Colonic mucosa (tissue), 4 donors: ENCODE measurements at regions not wholly inside any gene's neighbourhood (a gene's known extent, or its start where the extent isn't known, plus 50 kb on each side); places are given as distances from the start of the nearest gene placed in this dataset.
"Not testable (repeated sequence)": the region's sequence is repeated elsewhere in the genome, so short reads cannot be mapped to it uniquely, and the experiment has no call there.

ENCODE experiments used
- DNase-seq: peaks from one replicate; pipeline ENCODE4 v3.0.0-alpha.2; 2020
- H3K27ac ChIP-seq: fragments of 200-600 bp; one replicate; pipeline ENCODE4 v1.8.0; 2021
- H3K27me3 ChIP-seq: fragments of 200-600 bp; one replicate; pipeline ENCODE4 v1.8.0; 2021
- H3K36me3 ChIP-seq: fragments of 200-600 bp; one replicate; pipeline ENCODE4 v1.8.0; 2021
- H3K4me1 ChIP-seq: fragments of 200-600 bp; one replicate; pipeline ENCODE4 v1.8.0; 2021; ENCODE audit warnings: mild to moderate bottlenecking
- H3K4me3 ChIP-seq: fragments of 200-600 bp; one replicate; pipeline ENCODE4 v1.8.0; 2021
- H3K9ac ChIP-seq, 2 donors: one replicate each; pipeline ENCODE4 v1.7.0; 2013; ENCODE audit warnings: control low read depth in 2 of 2, low read depth in 2 of 2, low read length in 2 of 2
- H3K9me3 ChIP-seq: fragments of 200-600 bp; one replicate; pipeline ENCODE4 v1.8.0; 2021
- CTCF ChIP-seq: fragments of 200-600 bp; IDR thresholded peaks from one replicate; pipeline ENCODE4 v1.8.0; 2022; ENCODE audit warnings: antibody characterized with exemption, mild to moderate bottlenecking
- intact Hi-C: fragments of 100-400 bp; cut with DNase I; formaldehyde crosslinking; loops from one replicate; pipeline ENCODE4 v1.14.1; 2022
- donor health status: healthy.
- donor health status: DM: no; HTN: no; CAD: no.
- donor health status: DM: no; HTN: no; CAD: no.

- no peak overlapping the region for H3K9ac ChIP-seq
- no peak overlapping the region for H3K4me3 ChIP-seq
- H3K36me3 ChIP-seq: no peaks in the 10 kb centered on the region
- H3K27me3 ChIP-seq: no peaks in the 10 kb centered on the region
- no peak overlapping the region for H3K27ac ChIP-seq
- no peaks in the 10 kb centered on the region for H3K4me1 ChIP-seq
- intact Hi-C loops: no loop called here
- no peaks in the 10 kb centered on the region for H3K9me3 ChIP-seq
- TF ChIP-seq CTCF: no peak
- no peak for DNase-seq
These were observed 662.4 kb downstream of the DTWD2 start for GRCh38 chr5:118325931-118326330.

- H3K4me3 ChIP-seq, H3K4me1 ChIP-seq, intact Hi-C loops, DNase-seq, H3K9ac ChIP-seq, H3K36me3 ChIP-seq, H3K27ac ChIP-seq, H3K9me3 ChIP-seq, H3K27me3 ChIP-seq: not testable (repeated sequence)
These were observed 664.6 kb downstream of the DTWD2 start for GRCh38 chr5:118323723-118324122.

- Histone ChIP-seq H3K4me1 (no peaks in the 10 kb centered on the region), H3K27me3 (no peaks in the 10 kb centered on the region), H3K9ac (no peak overlapping the region), H3K36me3 (no peaks in the 10 kb centered on the region), H3K27ac (no peak overlapping the region), H3K4me3 (no peak overlapping the region), H3K9me3 (no peaks in the 10 kb centered on the region)
- intact Hi-C loops: no loop called here
- DNase-seq: no peak
- TF ChIP-seq CTCF: no peak
These were observed 667.3 kb downstream of the DTWD2 start for GRCh38 chr5:118321081-118321480.

- no peak overlapping the region for H3K4me3 ChIP-seq
- no peak overlapping the region for H3K9ac ChIP-seq
- no peak for TF ChIP-seq CTCF
- H3K4me1 ChIP-seq: no peaks in the 10 kb centered on the region
- H3K27me3 ChIP-seq: no peaks in the 10 kb centered on the region
- no peaks in the 10 kb centered on the region for H3K36me3 ChIP-seq
- no peak for DNase-seq
- H3K27ac ChIP-seq: no peak overlapping the region
- no peaks in the 10 kb centered on the region for H3K9me3 ChIP-seq
- intact Hi-C loops: no loop called here
These were observed 668.2 kb downstream of the DTWD2 start for GRCh38 chr5:118320121-118320520.

GRCh38 chr5:118314931-118315330 is 673.4 kb downstream of the DTWD2 start:
- no peaks in the 10 kb centered on the region for H3K4me1 ChIP-seq
- intact Hi-C loops: no loop called here
- H3K9me3 ChIP-seq: no peaks in the 10 kb centered on the region

More at GRCh38 chr5:118314931-118315330, 673.4 kb downstream of the DTWD2 start:
- Histone ChIP-seq H3K36me3 (no peaks in the 10 kb centered on the region), H3K27ac (no peak overlapping the region), H3K4me3 (no peak overlapping the region), H3K9ac (no peak overlapping the region), H3K27me3 (no peaks in the 10 kb centered on the region)
- no peak for TF ChIP-seq CTCF
- no peak for DNase-seq
